Fibroblast of skin of abdomen (primary cell): ENCODE measurements at regions not wholly inside any gene's neighbourhood (a gene's known extent, or its start where the extent isn't known, plus 50 kb on each side); places are given as distances from the start of the nearest gene placed in this dataset.
A peak's percentile ranks its signal among the peaks of the same experiment; 100 is the strongest.

ENCODE experiments used
- DNase-seq: peaks from one replicate; pipeline ENCODE4 v3.0.0-alpha.2; 2013

GRCh38 chr2:220064111-220065030 is 436.9 kb downstream of the SLC4A3 start:
- no peak for DNase-seq

- DNase-seq: no peak
These were observed 438.2 kb downstream of the SLC4A3 start for GRCh38 chr2:220065581-220065980.

DNA sequence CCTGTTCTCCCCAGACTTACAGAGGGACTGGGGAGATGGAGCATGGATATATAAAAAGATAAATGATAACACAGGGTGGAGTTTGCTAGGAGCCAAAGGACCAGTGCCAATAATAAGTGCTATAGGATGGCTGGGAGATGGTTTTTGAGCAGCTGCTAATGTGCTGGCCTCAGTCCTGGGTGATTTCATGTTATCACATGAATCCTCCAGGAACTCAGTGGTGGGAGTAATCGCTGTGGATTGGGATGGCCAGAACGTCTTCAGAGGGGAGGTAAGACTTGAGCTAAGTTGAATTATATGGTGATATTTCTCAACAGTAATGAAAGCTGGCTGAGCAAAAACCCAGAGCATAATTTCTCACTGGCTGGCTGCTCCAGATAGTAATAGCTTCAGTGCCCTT is 441.4 kb downstream of the SLC4A3 start:
- DNase-seq: no peak

GRCh38 chr2:220070349-220070748 is 442.9 kb downstream of the SLC4A3 start:
- no peak for DNase-seq

GRCh38 chr2:220071696-220072095 is 444.3 kb downstream of the SLC4A3 start:
- no peak for DNase-seq

DNA sequence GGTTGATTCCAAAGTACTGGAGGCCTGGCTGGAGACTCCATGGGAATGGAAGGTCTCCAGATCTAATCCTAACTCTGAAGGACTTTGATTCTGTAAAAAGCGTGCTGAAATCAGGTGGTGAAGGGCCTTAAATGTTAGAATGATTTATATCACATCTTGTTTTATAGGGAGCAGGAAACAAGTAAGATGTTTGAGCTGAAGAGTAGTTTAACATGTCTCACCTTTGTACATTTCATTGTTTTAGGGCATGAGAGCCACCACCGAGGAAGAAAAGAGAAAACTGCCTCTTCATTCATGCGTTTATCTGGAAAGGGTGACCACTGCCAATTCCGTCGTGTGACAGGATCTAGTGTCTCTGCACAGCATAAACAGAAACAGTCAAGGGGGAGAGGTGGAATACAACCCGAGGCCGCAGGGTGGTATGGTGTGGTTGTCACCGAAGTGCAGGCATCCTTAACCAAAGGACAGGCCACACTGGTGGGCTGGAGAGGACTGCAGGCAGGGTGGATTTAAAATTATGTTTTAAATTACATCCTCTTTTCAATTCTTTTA is 445.3 kb downstream of the SLC4A3 start:
- DNase-seq: no peak

GRCh38 chr2:220075835-220076234 is 448.4 kb downstream of the SLC4A3 start:
- no peak for DNase-seq

- peak; percentile 86 for DNase-seq
These were observed 449.3 kb downstream of the SLC4A3 start for GRCh38 chr2:220076734-220077133.

GRCh38 chr2:220077488-220077887 is 450.1 kb downstream of the SLC4A3 start:
- DNase-seq: peak; percentile 72

- peak; percentile 24 for DNase-seq
These were observed 451.0 kb downstream of the SLC4A3 start for GRCh38 chr2:220078439-220078838.

GRCh38 chr2:220079595-220079994 is 452.2 kb downstream of the SLC4A3 start:
- no peak for DNase-seq

DNA sequence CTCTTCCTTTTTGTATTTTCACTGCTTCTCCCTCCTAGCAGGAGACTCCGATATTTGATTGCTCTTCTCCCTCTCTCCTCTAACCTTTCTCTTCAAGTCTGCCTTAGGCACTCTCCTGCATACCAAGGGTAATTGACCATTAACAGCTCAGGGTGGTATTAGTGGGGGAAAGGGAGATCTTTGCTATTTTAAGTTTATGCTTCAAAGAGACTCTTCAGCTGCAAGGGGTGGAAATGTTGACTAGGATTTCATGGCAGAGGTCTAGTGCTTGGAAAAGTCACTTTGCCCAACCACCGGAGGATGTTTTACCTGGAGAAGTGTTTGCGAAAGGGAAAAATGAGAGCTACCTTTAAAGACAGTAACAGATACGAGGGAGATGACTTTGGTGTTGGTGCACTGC is 453.7 kb downstream of the SLC4A3 start:
- DNase-seq: no peak

DNA sequence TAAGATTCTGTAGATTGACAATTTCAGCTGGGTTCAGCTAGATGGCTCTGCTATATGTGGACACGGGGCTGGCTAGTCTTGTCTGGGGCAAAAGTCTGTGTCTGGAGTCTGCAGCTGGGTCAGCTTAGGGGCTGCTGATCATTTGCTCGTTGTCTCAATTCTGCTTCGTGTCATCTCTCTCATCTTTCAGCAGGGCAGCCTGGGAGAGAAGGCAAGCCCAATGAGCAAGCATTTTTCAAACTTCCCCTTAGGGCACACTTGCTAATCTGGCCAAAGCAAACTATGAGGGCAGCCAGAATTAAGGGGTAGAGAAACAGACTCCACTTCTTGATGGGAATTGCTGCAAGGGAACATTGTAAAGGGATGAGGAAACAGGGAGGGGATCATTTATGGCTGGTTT is 462.6 kb downstream of the SLC4A3 start:
- no peak for DNase-seq

- peak; percentile 47 for DNase-seq
These were observed 469.0 kb downstream of the SLC4A3 start for GRCh38 chr2:220096406-220096805.

DNA sequence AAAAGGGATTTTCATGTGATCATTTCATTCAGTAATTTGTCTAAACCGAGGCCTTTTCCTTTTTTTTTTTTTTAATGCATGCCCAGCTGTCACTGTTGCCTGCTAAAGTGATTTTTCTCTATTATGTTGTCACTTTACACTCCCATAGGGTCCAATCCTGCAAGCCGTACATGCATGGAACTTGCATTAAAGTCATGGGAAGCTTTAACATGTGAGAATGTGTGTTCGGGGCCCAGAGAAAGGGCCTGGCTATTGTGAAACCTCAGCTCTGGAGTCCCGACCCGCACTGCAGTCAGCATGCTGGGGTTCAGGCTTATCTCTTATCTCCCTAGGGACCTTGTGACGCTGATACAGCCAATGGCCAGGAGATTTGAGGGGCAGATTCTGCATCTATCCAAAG is 474.6 kb downstream of the SLC4A3 start:
- no peak for DNase-seq

GRCh38 chr2:220103596-220103995 is 476.2 kb downstream of the SLC4A3 start:
- DNase-seq: no peak

GRCh38 chr2:220104871-220105351 is 477.5 kb downstream of the SLC4A3 start:
- peak; percentile 89 for DNase-seq

DNA sequence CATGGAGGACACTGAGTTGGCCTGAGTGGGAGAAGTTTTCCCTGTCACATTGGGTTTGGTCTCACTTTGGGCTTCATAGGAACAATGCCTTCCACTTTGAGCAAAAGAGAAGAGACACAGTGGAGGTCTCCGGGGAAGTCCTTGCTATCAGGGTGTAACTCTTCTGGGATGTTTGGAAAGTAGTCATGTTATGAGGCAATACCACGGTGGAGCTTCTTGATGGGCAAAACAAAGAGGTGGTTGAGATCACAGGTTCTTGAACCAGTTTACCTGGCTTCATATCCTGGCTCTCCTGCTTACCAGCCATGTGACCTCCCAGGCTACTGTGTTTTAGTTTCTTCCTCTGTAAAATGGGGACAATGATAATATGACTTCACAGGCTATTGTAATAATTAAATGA is 478.6 kb downstream of the SLC4A3 start:
- no peak for DNase-seq

DNA sequence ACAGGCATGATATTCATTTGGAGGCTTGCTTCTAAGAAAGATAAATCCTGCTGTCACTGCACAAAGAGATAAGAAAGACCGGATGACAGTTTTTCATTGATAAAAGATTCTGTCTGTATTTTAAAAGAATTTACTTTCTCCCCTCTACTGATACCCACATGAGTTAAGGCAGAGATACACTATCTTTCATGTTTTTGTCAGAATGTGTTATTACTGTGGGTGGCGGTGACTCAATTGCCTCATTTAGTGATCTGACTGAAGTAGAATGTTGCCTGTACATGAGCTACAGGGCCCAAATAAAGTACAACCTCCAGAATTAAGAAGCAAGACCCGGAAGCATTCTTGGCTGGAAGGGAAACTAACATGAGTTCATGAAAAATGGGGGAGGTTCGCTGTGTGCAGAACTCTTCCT is 480.0 kb downstream of the SLC4A3 start:
- no peak for DNase-seq

- DNase-seq: no peak
These were observed 487.0 kb downstream of the SLC4A3 start for GRCh38 chr2:220114443-220114842.

GRCh38 chr2:220117025-220117424 is 489.6 kb downstream of the SLC4A3 start:
- DNase-seq: no peak

- DNase-seq: no peak
These were observed 492.6 kb downstream of the SLC4A3 start for GRCh38 chr2:220120041-220120440.

DNA sequence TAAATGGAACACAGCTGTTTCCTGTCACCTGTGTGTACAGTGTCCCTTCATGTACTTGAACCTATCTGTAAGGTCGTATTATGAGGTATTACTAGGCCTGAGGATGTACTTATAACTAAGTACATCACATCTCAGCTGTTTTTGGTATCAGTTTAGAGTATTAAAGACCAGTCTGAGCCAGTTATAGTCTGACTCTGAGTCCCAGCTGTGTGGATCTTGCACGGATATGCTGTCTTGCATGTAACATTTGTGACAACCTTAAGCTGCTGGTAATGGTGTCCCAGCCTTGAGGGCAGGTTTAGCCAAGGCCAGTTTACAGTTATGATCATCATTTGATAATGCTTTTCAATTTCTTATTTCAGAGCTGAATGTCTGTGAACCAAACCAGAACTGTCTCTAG is 496.3 kb downstream of the SLC4A3 start:
- no peak for DNase-seq

GRCh38 chr2:220125551-220125950 is 498.1 kb downstream of the SLC4A3 start:
- no peak for DNase-seq
